MCF 10A (cell line): ENCODE measurements at regions not wholly inside any gene's neighbourhood (a gene's known extent, or its start where the extent isn't known, plus 50 kb on each side); places are given as distances from the start of the nearest gene placed in this dataset.

Experiments used
- BruUV-seq: library from RNA; stranded (reverse); fragments of 400-500 nt; replicated peaks from 2 replicates; lab custom pipeline; 2021; lab: Mats Ljungman, UMichigan
- CTCF ChIA-PET: fragments of 300-600 bp; sonication (Branson Sonifier 250); formaldehyde crosslinking; extraction: SDS; loops from one replicate; lab custom pipeline; 2021; ENCODE audit warnings: antibody characterized with exemption, inconsistent platforms; lab: Yijun Ruan, JAX
- POLR2A ChIA-PET: fragments of 300-600, 350-650 bp; sonication (Branson Sonifier 250); formaldehyde crosslinking; extraction: SDS; loops from one replicate; lab custom pipeline; 2020; ENCODE audit warnings: antibody characterized with exemption, inconsistent platforms; lab: Yijun Ruan, JAX
- DNase-seq: peaks from one replicate; pipeline ENCODE4 v3.0.0-alpha.2; 2018; ENCODE audit not compliant: unreplicated experiment
- H3K27ac Mint-ChIP-seq: one replicate; pipeline ENCODE4 v1.8.0; 2022; ENCODE audit warnings: mild to moderate bottlenecking, low read depth, mixed read lengths; ENCODE audit not compliant: unreplicated experiment
- H3K27me3 Mint-ChIP-seq: one replicate; pipeline ENCODE4 v1.8.0; 2022; ENCODE audit warnings: mixed read lengths; ENCODE audit not compliant: insufficient read depth, unreplicated experiment
- H3K36me3 Mint-ChIP-seq: one replicate; pipeline ENCODE4 v1.8.0; 2022; ENCODE audit warnings: mild to moderate bottlenecking, moderate library complexity, mixed read lengths; ENCODE audit not compliant: insufficient read depth, unreplicated experiment
- H3K4me1 Mint-ChIP-seq: one replicate; pipeline ENCODE4 v1.8.0; 2022; ENCODE audit warnings: mixed read lengths; ENCODE audit not compliant: insufficient read depth, unreplicated experiment
- H3K4me3 Mint-ChIP-seq: one replicate; pipeline ENCODE4 v1.8.0; 2022; ENCODE audit warnings: mild to moderate bottlenecking, moderate library complexity, mixed read lengths; ENCODE audit not compliant: unreplicated experiment
- H3K9me3 Mint-ChIP-seq: one replicate; pipeline ENCODE4 v1.8.0; 2022; ENCODE audit warnings: mixed read lengths; ENCODE audit not compliant: unreplicated experiment
- intact Hi-C: fragments of 100-400 bp; cut with micrococcal nuclease; formaldehyde crosslinking; loops from 2 replicates; pipeline ENCODE4 v1.14.1; 2022
- TF ChIP-seq, protein P1 (sequence below): fragments of 200-600 bp; IDR thresholded peaks from one replicate; pipeline ENCODE4 v1.8.0; 2022; ENCODE audit warnings: antibody characterized with exemption, mild to moderate bottlenecking; ENCODE audit not compliant: unreplicated experiment

- Mint-ChIP-seq H3K4me3 (no peak overlapping the region), H3K27ac (no peak overlapping the region), H3K27me3 (no peaks in the 10 kb centered on the region), H3K9me3 (no peaks in the 10 kb centered on the region), H3K4me1 (peaks cover 33% of the 10 kb centered on the region), H3K36me3 (no peaks in the 10 kb centered on the region)
- CTCF ChIA-PET, result no interaction called here
- DNase-seq, result peak; percentile 1
- intact Hi-C loops, result no loop called here
- BruUV-seq, result no TSS peak
- TF ChIP-seq, protein P1, sequence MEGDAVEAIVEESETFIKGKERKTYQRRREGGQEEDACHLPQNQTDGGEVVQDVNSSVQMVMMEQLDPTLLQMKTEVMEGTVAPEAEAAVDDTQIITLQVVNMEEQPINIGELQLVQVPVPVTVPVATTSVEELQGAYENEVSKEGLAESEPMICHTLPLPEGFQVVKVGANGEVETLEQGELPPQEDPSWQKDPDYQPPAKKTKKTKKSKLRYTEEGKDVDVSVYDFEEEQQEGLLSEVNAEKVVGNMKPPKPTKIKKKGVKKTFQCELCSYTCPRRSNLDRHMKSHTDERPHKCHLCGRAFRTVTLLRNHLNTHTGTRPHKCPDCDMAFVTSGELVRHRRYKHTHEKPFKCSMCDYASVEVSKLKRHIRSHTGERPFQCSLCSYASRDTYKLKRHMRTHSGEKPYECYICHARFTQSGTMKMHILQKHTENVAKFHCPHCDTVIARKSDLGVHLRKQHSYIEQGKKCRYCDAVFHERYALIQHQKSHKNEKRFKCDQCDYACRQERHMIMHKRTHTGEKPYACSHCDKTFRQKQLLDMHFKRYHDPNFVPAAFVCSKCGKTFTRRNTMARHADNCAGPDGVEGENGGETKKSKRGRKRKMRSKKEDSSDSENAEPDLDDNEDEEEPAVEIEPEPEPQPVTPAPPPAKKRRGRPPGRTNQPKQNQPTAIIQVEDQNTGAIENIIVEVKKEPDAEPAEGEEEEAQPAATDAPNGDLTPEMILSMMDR, result no peak
- POLR2A ChIA-PET, result no interaction called here
These were observed 533.0 kb downstream of the TMX3 start for GRCh38 chr18:68181956-68182355.

- BruUV-seq, result no TSS peak
- ChIA-PET POLR2A (no interaction called here), CTCF (no interaction called here)
- Mint-ChIP-seq H3K4me1 (peaks cover 33% of the 10 kb centered on the region), H3K9me3 (no peaks in the 10 kb centered on the region), H3K27me3 (no peaks in the 10 kb centered on the region), H3K27ac (no peak overlapping the region), H3K36me3 (no peaks in the 10 kb centered on the region), H3K4me3 (no peak overlapping the region)
- intact Hi-C loops, result no loop called here
- no peak for DNase-seq
- TF ChIP-seq, protein P1, result no peak
These were observed 535.1 kb downstream of the TMX3 start for GRCh38 chr18:68179811-68180210.

- no peaks in the 10 kb centered on the region for H3K36me3 Mint-ChIP-seq
- peaks cover 33% of the 10 kb centered on the region for H3K4me1 Mint-ChIP-seq
- H3K4me3 Mint-ChIP-seq, result no peak overlapping the region
- H3K27ac Mint-ChIP-seq, result no peak overlapping the region
- intact Hi-C loops, result no loop called here
- ChIA-PET CTCF (interaction anchor here (0.7 kb wide), 1 partner anchor 85 kb away, joined by 3 read pairs; no protein-coding TSS in a partner anchor), POLR2A (no interaction called here)
- no peaks in the 10 kb centered on the region for H3K9me3 Mint-ChIP-seq
- DNase-seq, result no peak
- TF ChIP-seq, protein P1, result no peak
- no TSS peak for BruUV-seq
- no peaks in the 10 kb centered on the region for H3K27me3 Mint-ChIP-seq
These were observed 536.0 kb downstream of the TMX3 start for GRCh38 chr18:68178921-68179320.

DNA sequence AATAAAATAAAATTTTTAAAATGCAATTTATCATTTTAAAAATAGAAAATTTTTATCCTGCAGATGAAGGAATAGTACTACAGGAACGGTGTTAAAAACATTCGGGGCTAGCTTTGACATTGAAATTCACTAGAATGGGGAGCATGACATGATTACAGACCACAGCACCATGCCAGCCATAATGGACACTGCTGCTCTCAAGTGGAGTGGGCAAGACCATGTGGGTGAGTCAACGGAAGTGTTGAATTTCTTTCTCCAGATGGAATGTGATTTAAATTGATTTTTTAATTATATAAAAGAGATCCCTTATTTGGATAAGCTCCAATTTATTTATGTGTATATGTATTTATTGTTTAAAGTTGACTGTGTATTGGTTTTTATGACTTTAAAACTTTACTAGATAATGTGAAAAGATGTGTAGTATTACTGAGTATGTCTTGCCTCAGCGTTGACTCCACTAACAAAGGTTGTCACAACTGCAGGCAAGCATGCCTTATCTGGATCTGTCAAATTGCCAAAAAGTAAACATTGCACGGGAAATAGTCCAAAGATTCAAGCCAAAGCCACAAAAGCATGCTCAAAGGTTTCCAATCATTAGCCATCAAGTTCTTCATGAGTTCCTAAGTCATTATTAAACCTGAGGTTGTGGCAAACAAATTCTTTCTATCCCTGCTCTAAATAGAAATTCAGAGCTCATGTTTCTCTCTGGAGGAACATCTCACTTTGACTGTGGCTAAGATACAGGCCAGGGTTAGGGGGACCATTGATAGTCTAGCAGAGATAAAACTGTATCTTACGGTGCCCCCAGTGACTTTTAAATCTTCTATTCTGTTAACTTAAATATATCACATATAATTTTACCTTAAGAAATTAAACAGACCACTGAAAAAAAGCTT, 536.9 kb downstream of the TMX3 start:
- peak; percentile 70 for DNase-seq
- BruUV-seq, result no TSS peak
- ChIA-PET POLR2A (interaction anchor here (0.7 kb wide), 1 partner anchor 320 kb away, joined by 6 read pairs; no protein-coding TSS in a partner anchor), CTCF (no interaction called here)
- no peak overlapping the region for H3K4me3 Mint-ChIP-seq
- no peaks in the 10 kb centered on the region for H3K9me3 Mint-ChIP-seq
- no peak overlapping the region for H3K27ac Mint-ChIP-seq
- no peaks in the 10 kb centered on the region for H3K27me3 Mint-ChIP-seq
- H3K4me1 Mint-ChIP-seq, result peaks cover 33% of the 10 kb centered on the region
- intact Hi-C loops, result no loop called here
- no peaks in the 10 kb centered on the region for H3K36me3 Mint-ChIP-seq
- TF ChIP-seq, protein P1, result no peak
